ENCODE measurements at regions not wholly inside any gene's neighbourhood (a gene's known extent, or its start where the extent isn't known, plus 50 kb on each side); places are given as distances from the start of the nearest gene placed in this dataset.
"Not testable (repeated sequence)": the region's sequence is repeated elsewhere in the genome, so short reads cannot be mapped to it uniquely, and the experiment has no call there.

DNA sequence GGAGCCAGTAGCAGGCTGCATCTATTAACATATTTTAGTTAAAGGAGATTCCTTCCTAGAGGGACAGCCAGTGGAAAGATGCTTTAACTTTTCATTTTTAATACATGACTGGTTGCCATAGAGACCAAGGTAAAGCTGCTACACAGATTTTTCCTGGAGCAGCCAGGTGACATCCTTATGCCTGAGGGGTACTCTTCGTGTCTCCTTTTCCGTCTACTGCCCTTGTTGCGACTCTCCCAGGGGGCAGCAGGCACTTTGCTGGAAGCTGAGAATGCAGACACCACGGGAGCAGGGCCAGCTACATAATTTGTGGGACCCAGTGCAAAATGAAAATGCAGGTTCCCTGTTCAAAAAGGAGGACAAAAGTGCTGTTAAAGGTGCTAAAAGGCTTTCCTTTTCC, 340.4 kb downstream of the CEP170 start:
- TF ChIP-seq, protein P1, sequence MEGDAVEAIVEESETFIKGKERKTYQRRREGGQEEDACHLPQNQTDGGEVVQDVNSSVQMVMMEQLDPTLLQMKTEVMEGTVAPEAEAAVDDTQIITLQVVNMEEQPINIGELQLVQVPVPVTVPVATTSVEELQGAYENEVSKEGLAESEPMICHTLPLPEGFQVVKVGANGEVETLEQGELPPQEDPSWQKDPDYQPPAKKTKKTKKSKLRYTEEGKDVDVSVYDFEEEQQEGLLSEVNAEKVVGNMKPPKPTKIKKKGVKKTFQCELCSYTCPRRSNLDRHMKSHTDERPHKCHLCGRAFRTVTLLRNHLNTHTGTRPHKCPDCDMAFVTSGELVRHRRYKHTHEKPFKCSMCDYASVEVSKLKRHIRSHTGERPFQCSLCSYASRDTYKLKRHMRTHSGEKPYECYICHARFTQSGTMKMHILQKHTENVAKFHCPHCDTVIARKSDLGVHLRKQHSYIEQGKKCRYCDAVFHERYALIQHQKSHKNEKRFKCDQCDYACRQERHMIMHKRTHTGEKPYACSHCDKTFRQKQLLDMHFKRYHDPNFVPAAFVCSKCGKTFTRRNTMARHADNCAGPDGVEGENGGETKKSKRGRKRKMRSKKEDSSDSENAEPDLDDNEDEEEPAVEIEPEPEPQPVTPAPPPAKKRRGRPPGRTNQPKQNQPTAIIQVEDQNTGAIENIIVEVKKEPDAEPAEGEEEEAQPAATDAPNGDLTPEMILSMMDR (IDR thresholded peaks at IDR 0.05): not testable (repeated sequence)
- not testable (repeated sequence) for TF ChIP-seq TCF7L2 (IDR thresholded peaks at IDR 0.05; ENCODE audit: low read depth, low read length)
